Activated gamma-delta T cell treated with Interleukin-2 at 50 U/mL for 16 hours (primary cell): ENCODE measurements at regions not wholly inside any gene's neighbourhood (a gene's known extent, or its start where the extent isn't known, plus 50 kb on each side); places are given as distances from the start of the nearest gene placed in this dataset.

ENCODE experiments used
- DNase-seq: peaks from one replicate; pipeline ENCODE4 v3.0.0-alpha.2; 2020

DNA sequence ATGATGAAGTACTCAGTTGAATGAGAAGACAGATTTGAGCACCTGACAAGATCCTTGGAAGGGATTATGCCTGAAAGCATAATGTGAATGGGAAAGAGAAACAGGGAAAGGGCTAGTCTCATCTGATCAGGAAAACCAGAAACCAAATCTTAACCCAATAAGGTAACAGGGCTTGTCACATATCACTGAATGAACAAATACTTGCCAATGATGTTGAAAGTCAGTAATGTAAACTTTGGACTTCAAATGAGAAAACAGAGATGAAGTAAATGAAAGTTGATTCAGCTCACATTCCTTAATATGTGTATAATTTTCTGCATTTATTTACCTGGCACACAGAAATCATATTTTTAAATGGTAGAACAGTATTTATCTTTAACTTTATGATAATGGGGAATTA lies 480.0 kb downstream of the KCTD12 start:
- no peak for DNase-seq

DNA sequence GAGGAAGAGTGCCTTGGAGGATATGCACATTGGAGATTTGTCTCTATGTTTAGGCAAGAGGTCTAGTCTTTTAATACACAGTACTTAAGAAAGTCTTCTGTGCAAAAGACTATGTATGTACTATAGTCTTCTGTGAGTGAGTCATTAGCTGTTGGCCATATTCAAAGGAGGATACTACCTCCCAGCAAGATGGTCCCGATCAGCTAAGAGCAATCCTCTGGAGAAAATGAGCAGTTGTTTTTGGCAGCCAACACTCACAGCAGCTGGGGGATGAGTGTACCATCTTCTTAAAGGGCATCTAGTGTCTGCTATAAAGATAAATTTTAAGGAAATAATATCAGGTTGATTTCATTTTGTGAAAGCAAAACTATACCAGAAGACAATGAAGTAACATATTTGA lies 487.8 kb downstream of the KCTD12 start:
- DNase-seq: no peak

DNA sequence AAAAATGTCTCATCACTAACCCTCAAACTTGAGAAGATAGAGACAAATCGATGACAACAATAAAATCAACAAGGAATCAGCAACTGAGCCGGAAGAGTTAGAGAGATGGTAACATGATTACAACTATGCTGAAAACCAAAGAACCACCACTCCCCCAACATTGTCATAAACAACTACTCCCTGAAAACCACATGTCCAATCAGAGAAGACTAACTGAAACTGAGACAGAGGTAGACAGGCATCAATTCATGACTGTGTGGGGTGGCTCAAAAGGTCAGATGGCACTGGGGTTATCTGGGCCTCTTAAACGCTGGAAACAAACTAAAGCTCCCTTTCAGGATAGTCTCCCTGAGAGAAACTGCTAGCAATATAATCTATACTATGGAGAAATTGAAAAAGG lies 488.8 kb downstream of the KCTD12 start:
- DNase-seq: no peak

DNA sequence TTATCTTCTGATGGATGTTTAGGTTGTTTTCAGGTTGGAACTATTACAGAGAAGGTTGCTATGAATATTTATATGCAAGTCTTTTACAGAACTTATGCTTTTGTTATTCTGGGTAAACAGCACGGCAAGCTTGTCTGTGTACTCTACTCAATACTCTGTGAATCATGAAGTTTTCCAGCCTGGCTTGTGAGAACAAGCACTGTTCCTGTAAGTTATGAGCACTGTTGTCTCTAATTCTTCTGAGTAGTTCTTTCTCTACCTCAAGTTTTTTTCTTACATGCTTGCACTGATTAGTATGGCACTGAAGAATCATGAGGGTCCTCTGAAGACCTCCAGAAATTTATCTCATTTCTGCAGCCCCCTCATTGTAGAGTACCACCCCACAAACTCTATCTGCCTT lies 496.9 kb downstream of the KCTD12 start:
- no peak for DNase-seq

DNA sequence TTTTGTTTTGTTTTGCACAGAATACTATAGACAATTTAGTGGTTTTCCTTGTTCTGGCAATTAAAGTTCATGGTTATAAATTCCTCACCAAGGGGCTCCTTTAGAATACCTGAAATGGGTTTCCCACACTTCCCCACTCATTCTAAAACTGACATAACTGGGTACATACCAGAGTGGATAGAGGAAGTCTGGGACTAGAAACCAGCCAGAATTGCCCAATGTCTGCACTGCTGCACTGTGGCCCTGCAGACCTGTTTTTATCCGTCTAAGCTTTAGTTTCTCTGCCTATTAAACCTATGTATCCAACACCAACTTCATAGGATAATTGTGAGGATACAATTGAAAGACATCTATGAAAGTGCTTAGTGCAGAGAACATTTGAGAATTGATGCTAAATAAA lies 498.6 kb downstream of the KCTD12 start:
- DNase-seq: no peak

DNA sequence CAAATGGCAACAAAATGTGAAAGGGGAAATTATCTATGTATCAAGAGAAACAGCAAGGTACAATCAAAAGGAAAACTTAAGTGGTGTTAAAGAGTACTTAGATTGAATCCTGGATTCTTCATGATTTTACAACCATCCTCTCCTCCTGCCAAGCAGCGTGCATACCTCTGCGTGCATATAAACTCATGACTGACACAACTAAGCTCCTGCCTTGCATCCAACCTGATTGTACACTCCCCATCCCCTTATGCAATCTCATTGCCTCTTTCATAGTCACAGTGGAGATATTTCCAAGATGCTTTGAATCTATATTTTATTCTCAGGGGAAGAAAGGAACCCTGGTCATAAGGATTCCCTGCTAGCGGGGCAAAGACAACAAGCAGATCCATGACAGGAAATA lies 499.9 kb downstream of the KCTD12 start:
- no peak for DNase-seq

DNA sequence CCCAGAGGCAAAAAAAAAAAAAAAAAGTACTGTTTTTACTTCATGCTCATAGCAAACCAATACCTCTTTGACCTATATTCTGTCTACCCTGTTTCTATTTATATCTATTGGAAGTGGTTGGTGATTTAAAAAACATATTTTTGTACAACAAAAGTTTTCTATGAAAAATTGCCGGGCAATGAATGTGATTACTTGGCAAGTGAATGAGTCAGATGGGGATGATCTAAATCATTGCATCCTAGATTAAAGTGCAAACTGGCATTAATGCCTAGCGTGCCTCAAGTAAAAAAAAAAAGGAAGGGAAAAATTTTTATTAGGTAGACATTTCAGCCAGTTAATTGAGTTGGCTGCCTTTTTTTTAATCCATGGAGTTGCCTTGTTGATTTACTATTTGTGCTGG lies 500.6 kb downstream of the KCTD12 start:
- no peak for DNase-seq

DNA sequence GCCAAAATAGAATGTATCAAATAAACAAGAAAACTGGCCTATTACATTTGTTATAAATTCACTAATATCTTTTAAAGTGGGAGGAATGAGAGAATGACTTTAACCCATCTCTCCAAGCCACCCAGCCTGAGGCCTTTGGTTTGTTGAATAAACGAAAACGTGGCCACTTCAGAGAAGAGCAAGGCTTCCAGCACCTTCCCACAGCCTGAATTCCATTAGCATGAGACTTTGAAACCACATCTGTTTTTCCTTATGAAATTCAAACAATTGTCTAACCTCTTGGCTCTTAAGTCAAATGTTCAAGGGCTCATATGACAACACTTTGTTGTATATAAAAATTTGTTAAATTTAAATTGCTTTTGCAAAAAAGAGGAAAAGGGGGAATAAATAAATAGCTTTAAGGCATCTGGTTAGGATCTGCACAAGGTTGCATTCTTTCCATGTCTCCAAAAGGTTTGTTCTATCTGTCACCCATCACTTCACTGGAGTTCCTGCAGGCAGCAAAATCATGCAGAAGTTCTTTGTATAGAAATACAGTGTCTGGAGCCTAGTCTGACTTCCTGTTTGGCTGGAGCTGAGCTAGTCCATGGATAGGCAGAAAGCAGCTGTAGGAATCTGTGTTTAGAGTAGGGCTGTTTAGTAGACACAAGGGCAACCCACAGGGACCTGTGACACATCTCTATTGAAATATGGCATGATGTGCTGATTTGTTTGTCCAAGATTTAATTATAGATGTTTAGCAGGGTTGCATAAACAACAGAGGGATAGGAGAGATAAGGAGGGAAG lies 502.3 kb downstream of the KCTD12 start:
- DNase-seq: no peak

DNA sequence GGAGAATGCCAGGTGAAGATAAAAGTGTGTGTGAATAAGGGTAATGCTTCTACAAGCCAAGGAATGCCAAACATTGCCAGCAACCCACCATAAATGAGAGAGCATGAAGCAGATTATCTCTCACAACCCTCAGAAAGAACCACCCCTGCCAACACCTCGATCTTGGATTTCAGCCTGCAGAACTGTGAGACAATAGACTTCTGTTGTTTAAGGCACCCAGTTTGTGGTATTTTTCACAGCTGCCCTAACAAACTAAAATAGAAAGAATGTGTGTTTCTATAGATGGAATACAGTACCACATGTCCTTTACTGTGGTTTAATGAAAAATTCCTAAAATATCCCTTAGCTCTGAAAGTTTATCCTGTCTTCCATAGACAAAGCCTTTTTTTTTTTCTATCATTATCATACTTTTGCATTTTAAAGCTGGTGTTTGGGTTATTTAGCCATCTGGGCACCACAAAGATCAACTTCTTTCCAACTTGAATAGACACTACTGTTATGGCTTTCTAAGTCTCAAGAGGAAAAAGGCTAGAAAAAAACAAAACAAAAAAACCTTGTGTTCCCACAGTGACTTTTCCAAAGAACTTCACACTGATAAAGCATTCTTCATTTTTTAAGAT lies 505.6 kb downstream of the KCTD12 start:
- no peak for DNase-seq

DNA sequence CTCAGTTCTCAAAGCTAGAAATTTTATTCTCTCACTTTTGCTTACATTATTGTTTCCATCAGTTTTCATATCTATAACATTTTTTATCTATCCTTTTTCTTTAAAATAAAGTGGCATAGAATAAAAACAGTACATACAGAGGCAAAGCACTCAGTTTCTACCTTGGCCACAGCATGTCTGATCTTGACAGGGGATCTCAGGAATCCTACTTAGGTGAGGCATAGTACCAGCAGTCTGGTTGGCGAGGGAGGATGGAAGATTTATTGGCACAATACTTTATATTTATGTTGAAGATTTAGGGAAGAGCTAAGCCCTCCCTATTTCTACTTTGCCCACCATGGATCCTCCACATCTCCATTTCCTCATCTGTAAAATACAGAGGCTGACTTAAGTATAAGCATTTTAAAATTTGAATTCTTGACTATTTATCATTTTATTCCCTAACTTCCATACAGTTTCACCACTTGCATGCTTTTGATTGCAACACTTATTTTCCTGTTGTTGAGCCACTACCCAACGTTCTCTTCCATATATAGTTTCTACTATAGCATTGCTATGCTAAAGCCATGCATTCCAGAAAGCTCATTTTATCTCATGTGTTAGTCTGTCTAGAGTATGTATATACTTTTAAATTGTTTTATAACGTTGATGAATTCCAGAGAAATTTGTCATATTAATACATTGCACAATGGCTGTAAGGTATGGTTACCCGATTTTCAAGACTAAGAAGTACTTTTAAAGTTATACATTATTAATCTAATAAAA lies 506.7 kb downstream of the KCTD12 start:
- DNase-seq: no peak

DNA sequence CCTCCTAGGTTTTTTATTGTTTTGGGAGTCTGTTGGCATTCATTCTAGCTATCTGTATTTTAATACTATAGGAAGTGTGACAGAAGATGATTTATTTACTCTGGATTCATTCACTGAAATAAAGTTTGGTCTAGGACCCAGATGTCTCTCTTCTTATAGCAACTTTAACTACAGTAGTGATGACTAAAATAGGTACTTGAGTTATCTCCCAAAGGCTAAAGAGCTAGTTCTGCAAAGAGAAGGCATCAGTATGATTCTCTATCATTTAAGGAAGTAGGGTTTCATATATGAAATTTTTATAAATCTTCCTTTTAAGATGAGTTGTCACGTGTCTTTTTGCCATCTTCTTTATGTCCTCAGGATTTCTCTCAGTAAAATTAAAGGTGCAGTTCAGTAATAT lies 507.4 kb downstream of the KCTD12 start:
- DNase-seq: no peak

DNA sequence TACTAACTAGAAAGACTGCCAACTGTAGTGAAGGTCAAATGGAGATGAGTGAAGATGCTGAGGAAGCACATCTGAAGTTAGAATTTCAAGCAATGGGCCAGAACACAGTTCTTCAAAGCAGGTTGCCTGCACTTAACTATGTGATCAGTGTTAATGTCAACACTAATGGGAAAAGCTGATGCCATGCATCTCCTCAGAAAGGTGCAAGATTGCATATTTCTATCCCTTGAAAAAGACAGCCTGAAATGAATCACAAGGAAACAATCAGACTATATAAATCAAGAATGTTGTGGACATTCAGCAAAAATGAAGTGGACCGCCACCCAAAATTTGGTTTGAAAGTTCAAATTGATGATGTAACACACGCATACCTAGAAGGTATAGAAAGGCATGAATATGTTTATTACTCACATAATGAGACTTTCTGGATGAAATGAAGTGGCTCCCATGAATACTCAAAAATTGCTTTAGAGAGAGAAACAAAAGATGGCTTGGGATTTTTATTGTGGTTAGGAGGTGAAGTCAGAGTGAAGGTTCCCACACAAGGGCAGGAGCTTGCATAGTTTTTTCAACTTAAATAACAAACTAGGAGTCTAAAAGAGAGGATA lies 522.4 kb downstream of the KCTD12 start:
- no peak for DNase-seq

DNA sequence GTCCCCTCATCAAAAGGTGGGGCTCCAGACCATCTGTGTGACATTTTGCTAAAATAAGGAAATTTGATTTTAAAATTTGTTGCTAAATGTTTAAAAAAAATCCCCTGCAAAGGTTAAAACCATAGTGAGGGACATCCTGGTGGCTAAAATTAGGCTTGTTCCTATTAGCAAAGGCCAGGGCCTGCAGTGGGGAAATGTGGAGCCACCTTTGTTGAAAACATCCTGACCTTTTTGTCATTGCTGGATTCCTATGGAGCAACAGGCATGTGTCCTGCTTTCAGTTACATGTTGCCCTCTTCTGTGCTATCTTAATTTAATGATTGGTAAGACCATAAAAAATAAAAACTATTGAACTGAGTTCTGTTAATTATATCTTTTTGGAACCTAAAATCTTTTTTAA lies 524.3 kb downstream of the KCTD12 start:
- DNase-seq: no peak

DNA sequence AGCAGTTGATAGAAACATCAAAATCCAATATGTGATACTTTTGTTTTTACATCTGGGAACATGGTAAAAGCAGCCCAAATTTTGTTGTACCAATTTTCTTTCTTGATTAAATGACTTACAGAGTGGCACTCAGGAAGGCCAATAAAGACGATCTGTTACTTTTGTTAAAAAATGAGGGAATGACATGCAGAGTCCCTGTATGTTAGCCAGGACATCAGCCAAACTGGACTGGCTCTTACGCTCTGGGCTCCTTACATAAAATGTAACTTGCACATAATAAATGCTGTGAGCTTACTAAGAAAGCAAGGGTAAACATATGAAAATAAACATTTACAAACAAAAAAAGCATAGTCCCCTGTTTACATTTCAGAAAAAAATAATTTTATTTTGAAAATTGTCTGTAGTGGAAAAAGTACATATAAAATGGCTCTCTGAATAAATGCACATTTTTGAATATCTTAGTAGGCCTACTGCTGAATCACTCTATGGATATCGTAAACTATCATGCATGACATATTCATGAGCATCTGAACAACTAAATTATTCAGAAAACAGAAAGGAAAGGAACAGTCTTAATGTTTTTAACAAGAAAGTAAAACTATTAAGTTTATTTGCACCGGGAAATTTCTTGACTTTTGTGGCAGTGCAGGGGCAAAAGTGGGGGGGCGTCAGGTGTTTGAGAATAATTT lies 534.5 kb downstream of the KCTD12 start:
- no peak for DNase-seq

DNA sequence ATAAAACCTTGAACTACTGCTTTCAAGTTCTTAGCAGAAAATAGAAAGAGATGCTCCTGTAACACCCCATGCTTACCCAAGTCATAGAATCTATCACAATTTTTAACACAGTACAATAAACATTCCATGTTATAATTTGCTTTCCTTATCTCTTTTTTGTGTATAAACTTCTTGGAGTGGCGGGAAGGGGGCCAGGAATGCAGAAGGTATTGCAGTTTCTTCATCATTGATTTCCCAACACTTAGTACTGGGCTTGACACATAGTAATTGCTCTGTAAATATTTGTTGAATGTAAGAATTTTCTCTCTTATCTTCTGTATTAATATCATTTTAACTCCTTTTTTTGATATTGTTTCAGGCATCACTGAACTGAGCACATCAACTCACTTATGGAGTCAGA lies 535.8 kb downstream of the KCTD12 start:
- DNase-seq: no peak

DNA sequence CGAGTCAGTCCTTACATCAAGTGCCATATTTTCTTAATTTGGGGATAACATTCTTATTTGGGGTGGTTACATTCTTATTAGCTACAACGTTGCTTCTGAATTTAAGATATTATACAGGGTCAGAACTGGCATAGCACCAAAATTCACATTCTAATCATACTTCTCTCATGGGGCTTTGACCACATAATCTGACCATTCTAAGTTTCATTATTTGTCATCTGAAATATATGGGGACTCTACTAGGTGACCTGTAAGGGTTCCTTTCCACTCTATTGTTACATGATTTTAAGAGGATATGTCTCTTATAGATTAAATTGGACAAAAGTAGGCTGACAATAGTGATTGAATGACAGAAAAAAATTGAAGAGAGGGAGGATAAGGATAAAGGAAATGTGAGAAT lies 536.5 kb downstream of the KCTD12 start:
- no peak for DNase-seq

DNA sequence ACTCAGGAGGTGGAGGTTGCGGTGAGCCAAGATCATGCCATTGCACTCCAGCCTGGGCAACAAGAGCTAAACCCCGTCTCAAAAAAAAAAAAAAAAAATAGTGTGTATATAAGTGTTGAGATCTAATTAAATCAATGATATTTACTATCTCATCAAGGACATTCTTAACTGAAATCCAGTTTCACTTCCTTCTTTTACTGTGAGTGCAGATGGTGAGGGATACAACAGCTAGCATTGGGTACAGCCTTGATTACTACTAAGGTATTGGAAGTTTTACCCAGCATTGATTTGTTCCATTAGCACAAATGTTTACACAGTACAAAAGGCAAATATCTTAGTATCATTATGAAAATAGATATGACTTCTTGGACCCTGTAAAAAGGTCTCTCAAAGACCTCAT lies 546.6 kb downstream of the KCTD12 start:
- DNase-seq: no peak

DNA sequence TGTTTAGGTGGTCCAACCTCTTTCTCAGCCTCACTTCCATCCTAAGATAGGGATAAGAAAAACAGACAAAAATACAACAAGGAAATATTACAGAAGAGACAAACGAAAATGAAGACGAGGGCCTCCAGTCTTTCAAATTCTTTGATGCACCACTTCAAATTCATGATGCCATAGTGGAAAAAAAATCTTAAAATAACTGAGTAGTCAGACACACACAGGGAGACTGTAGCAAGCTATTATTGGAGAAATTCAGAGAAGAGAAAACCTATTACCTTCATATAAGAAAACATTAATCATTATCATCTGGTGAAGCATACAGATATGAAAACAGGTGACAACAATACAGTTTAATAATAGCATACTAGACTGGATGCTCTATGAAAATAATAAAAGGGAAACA lies 548.2 kb downstream of the KCTD12 start:
- DNase-seq: no peak

DNA sequence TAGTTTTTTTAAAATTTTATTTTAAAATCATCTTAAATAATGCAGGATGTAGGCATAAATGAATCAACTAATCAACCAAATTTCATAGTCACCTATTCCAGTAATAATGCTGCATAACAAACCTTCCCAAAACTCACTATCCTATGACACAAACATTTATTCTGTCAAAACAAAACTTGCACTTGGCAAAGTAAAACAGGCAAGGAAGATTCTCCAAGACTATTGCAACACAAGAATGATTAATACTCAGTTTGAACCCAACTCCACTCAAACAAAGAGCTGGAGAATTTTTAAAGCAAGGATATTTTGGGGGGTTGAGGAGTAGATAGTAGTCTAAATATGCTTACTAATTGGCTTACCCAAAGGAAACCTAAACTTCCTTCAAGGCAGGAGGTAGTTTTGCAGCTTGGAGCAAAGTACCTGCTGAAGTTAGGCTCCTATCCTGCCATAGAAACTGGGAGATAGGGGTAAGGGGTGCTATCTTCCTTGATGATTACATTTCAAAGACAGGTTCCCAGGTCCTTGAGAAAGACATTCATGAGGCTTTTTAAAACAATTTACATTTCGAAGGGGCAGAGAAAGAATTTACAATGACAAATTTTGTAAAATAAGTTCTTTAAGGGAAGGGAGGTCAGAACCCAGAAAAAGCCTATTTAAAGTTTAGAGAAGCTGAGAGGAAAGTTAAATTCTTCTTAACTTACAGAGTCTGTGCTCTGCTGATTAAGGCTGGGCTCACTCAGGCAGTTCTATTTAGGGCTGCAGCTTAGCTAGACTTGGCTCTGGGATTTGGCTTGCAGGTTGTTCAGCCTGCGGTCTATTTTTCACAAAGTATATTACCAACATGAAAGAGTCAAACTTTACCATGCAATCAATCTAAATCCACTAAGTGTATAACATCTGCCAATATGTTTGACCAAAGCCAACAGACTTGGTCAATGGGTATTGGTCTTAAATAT lies 549.0 kb downstream of the KCTD12 start:
- DNase-seq: no peak

DNA sequence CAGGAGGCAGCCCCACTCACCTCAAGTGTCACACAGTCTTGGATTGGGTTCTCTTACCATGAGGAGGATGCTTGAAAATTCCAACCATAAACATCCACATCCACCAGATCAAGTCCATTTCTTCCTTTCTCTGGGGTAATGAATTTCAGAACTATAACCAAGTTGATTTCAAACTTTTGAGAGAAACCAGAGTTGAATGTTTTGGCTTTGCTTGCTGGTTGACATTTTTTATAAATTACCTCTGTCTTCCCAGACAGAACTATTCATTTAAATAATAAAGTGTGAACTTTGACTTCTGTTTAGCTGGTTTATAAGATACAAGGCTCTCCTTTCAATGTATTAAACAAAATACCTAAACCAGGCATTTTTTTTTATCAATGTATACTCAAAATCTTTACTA lies 550.7 kb downstream of the KCTD12 start:
- DNase-seq: no peak

DNA sequence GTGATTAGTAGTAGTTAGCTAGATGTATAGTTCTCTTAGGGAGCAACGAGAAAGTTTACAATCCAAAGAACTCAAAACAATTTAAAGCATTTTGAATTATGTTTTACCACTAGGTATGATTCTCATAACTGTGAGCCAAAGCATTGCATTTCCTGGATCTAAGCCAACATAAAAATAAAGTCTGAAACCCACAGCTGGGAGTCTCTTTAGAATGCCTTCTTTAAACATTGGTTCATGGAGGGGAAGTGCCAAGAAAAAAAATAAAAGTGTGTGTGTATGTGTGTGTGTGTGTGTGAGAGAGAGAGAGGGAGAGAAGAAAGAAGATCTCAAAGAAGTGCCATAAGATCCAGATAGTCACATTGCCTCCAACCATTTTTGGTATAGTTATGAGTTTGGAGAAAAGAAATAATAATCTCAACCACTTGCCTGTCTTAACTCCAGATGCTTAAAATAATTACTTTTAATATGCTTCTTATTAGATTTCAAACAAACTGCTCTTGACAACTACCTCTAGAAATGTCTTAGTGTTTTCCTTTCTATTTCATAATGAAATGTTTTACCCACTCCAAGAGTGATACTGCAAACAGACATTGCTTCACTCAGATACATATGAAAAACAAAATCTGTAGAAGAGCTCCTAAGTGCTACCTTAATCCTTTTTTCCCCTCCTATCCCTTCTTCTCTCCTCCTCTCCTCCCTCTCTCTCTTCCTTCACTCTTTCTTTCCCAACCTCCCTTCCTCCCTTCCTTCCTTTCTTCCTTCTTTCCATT lies 554.1 kb downstream of the KCTD12 start:
- DNase-seq: no peak
